ENCODE measurements at regions not wholly inside any gene's neighbourhood (a gene's known extent, or its start where the extent isn't known, plus 50 kb on each side); places are given as distances from the start of the nearest gene placed in this dataset.

DNA sequence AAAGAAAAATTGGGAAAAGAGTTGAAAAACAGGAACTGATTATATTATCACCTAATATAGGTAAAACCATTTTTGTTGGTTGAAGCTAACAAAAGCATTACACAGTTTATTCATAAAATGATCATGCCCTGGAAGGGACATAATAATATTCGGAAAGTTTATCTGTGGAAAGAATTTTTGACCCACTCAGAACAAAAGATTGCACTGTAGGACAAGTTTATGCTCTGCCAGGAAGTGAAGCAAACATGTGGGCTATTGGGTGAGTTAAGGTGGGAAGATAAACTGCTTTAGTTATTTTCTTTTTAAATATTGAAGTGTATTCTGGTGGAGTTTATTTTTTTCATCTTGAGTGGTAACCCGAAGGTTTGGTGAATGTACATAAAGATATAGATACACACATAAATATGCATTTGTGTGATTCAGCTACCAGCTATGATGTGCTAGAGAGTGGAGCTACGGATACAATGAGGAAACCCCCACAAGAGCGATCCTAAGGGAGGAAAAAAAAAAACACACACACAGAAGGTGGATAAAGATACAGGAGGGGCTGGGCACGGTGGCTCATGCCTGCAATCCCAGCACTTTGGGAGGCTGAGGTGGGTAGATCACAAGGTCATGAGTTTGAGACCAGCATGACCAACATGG lies 506.4 kb upstream of the THBS1 start:
- TF ChIP-seq, protein P1, sequence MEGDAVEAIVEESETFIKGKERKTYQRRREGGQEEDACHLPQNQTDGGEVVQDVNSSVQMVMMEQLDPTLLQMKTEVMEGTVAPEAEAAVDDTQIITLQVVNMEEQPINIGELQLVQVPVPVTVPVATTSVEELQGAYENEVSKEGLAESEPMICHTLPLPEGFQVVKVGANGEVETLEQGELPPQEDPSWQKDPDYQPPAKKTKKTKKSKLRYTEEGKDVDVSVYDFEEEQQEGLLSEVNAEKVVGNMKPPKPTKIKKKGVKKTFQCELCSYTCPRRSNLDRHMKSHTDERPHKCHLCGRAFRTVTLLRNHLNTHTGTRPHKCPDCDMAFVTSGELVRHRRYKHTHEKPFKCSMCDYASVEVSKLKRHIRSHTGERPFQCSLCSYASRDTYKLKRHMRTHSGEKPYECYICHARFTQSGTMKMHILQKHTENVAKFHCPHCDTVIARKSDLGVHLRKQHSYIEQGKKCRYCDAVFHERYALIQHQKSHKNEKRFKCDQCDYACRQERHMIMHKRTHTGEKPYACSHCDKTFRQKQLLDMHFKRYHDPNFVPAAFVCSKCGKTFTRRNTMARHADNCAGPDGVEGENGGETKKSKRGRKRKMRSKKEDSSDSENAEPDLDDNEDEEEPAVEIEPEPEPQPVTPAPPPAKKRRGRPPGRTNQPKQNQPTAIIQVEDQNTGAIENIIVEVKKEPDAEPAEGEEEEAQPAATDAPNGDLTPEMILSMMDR (IDR thresholded peaks at IDR 0.05) = no peak
- Mint-ChIP-seq H3K4me1 (ENCODE audit: unreplicated experiment) (peaks cover 3% of the 10 kb centered on the region), H3K9me3 (ENCODE audit: unreplicated experiment) (no peaks in the 10 kb centered on the region), H3K27me3 (ENCODE audit: unreplicated experiment) (no peaks in the 10 kb centered on the region), H3K4me3 (ENCODE audit: unreplicated experiment) (no peak overlapping the region), H3K27ac (ENCODE audit: unreplicated experiment) (no peak overlapping the region), H3K36me3 (ENCODE audit: unreplicated experiment) (no peaks in the 10 kb centered on the region)
- no peak for DNase-seq (ENCODE audit: extremely low spot score, unreplicated experiment)

DNA sequence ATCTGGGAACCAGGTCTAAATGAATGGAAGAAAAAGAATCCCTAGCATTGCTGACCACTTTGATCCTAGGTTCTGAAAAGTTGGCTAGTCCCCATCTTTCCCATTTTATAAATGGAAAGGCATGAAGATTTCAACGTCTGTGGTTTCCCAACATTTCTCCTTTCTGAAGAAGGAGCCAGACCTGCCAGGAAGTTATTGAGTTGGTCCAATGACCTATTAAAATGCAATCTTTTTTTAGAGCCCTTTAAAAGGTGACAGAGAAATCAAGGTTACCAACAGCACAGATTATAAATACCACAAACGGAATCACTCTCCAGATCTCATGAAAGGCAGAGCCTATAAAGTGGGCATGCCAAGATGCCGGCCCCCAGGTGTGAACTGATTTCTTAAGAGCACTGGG lies 505.6 kb upstream of the THBS1 start:
- no peak overlapping the region for H3K27ac Mint-ChIP-seq (ENCODE audit: unreplicated experiment)
- H3K4me1 Mint-ChIP-seq (ENCODE audit: unreplicated experiment) = peaks cover 4% of the 10 kb centered on the region
- H3K36me3 Mint-ChIP-seq (ENCODE audit: unreplicated experiment) = no peaks in the 10 kb centered on the region

DNA sequence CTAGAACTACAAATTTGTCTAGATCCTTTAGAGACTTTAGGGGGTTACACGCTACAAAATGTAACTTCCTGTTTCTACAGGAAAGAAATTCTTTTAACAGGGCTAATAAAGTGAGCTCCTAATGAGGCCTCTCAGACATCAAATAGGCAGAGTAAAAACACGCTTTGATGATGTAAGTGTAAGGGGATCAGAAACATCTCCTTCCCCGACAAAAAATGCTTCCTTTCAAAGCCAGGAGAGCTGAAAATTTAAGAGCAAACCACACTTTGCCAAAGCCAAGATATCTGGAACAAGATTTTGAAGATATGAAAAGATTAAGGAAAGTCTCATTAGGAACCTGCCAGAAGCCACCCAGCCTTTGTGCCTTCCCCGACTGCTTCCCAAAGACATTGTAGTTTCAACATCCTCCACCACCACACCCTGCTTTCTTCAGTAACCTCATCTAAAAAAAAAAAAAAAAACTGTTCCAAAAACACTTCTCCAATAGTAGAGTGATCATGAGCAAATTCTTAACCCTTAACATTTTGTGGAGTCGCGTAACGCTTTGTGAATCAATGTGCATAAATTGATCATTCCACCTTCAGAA lies 505.0 kb upstream of the THBS1 start:
- H3K36me3 Mint-ChIP-seq (ENCODE audit: unreplicated experiment) = no peaks in the 10 kb centered on the region
- peaks cover 4% of the 10 kb centered on the region for H3K4me1 Mint-ChIP-seq (ENCODE audit: unreplicated experiment)
- H3K9me3 Mint-ChIP-seq (ENCODE audit: unreplicated experiment) = no peaks in the 10 kb centered on the region
- H3K4me3 Mint-ChIP-seq (ENCODE audit: unreplicated experiment) = no peak overlapping the region
- no peak for DNase-seq (ENCODE audit: extremely low spot score, unreplicated experiment)
- H3K27ac Mint-ChIP-seq (ENCODE audit: unreplicated experiment) = no peak overlapping the region
- TF ChIP-seq, protein P1 (IDR thresholded peaks at IDR 0.05) = no peak
- H3K27me3 Mint-ChIP-seq (ENCODE audit: unreplicated experiment) = no peaks in the 10 kb centered on the region

More for the DNA sequence above, 505.6 kb upstream of the THBS1 start:
- no peak for DNase-seq (ENCODE audit: extremely low spot score, unreplicated experiment)
- TF ChIP-seq, protein P1 (IDR thresholded peaks at IDR 0.05) = no peak
- Mint-ChIP-seq H3K27me3 (ENCODE audit: unreplicated experiment) (no peaks in the 10 kb centered on the region), H3K4me3 (ENCODE audit: unreplicated experiment) (no peak overlapping the region), H3K9me3 (ENCODE audit: unreplicated experiment) (no peaks in the 10 kb centered on the region)

DNA sequence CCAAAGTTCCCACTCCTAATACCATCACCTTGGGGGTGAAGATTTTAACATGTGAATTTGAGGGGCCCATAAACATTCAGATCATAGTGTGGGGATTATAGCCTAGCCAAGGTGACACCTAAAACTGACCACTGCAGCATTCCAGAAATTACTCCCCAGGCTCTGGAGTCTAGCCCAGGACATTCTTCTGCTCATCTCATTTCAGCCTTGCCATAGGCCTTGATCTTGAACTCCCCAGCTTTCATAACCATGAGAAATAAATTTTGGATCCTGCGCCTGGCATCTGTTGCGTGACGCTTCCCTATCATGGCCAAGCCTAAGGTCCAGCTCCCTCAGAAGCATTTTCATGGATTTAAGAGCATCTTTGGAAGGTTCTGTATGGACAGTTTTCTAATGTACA lies 502.9 kb upstream of the THBS1 start:
- Mint-ChIP-seq H3K4me1 (ENCODE audit: unreplicated experiment) (peaks cover 4% of the 10 kb centered on the region), H3K9me3 (ENCODE audit: unreplicated experiment) (no peaks in the 10 kb centered on the region), H3K36me3 (ENCODE audit: unreplicated experiment) (no peaks in the 10 kb centered on the region), H3K27ac (ENCODE audit: unreplicated experiment) (no peak overlapping the region), H3K4me3 (ENCODE audit: unreplicated experiment) (no peak overlapping the region), H3K27me3 (ENCODE audit: unreplicated experiment) (no peaks in the 10 kb centered on the region)
- DNase-seq (ENCODE audit: extremely low spot score, unreplicated experiment) = no peak
- TF ChIP-seq, protein P1 (IDR thresholded peaks at IDR 0.05) = no peak

DNA sequence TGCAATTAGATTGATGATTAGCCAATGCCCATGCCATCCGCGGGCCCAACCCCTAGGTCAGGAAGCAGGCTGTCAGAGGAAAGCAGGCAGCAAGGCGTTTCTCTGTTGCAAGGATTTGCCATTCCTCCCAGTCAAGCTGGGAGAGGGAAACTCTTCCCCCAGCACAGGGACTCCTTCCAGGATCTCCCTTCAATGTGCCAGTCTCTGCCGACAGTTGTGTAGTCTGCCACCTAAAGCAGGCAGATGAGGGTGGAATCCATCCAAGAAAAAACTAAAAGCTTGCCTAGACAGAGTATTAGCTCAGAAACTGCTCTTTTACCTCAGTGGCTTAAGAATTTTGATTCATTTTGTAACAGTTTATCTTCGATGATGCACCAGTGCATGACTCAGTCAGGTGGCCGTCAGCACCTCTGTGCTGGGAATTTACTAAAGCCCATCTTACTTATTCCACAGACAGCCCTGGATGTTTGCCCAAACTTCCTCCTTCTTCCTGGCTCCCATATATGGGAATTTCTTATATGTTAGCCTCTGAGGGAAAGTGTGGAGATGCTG lies 501.5 kb upstream of the THBS1 start:
- H3K27ac Mint-ChIP-seq (ENCODE audit: unreplicated experiment) = no peak overlapping the region
- H3K4me1 Mint-ChIP-seq (ENCODE audit: unreplicated experiment) = peaks cover 4% of the 10 kb centered on the region
- no peak for DNase-seq (ENCODE audit: extremely low spot score, unreplicated experiment)

More for the DNA sequence above, 501.5 kb upstream of the THBS1 start:
- Mint-ChIP-seq H3K27me3 (ENCODE audit: unreplicated experiment) (no peaks in the 10 kb centered on the region), H3K9me3 (ENCODE audit: unreplicated experiment) (no peaks in the 10 kb centered on the region), H3K36me3 (ENCODE audit: unreplicated experiment) (no peaks in the 10 kb centered on the region), H3K4me3 (ENCODE audit: unreplicated experiment) (no peak overlapping the region)
- TF ChIP-seq, protein P1 (IDR thresholded peaks at IDR 0.05) = no peak

Data from osteocyte (in vitro differentiated cells).